ENCODE measurements at regions not wholly inside any gene's neighbourhood (a gene's known extent, or its start where the extent isn't known, plus 50 kb on each side); places are given as distances from the start of the nearest gene placed in this dataset.

GRCh38 chr11:28984231-28984630 is 876.0 kb downstream of the METTL15 start:
- no peak for TF ChIP-seq FOXM1 (IDR thresholded peaks at IDR 0.05; ENCODE audit: borderline replicate concordance)
- no peak for TF ChIP-seq L3MBTL2 (conservative IDR thresholded peaks at IDR 0.05)
- no peak for TF ChIP-seq TARDBP (IDR thresholded peaks at IDR 0.05)
- no peak for TF ChIP-seq ZNF384 (IDR thresholded peaks at IDR 0.05)
- TF ChIP-seq FOXK2 (IDR thresholded peaks at IDR 0.05), result no peak
